Adipocyte (in vitro differentiated cells): ENCODE measurements at regions not wholly inside any gene's neighbourhood (a gene's known extent, or its start where the extent isn't known, plus 50 kb on each side); places are given as distances from the start of the nearest gene placed in this dataset.

ENCODE experiments used
- DNase-seq: peaks from one replicate; pipeline ENCODE4 v3.0.0-alpha.2; 2015; ENCODE audit warnings: low read depth
- H3K27me3 ChIP-seq: replicated peaks from 2 replicates; pipeline ENCODE4 v1.7.0; 2013; ENCODE audit warnings: mild to moderate bottlenecking, low read length, moderate library complexity; ENCODE audit not compliant: control insufficient read depth, insufficient read depth
- H3K36me3 ChIP-seq: 2 replicates; pipeline ENCODE4 v1.7.0; 2013; ENCODE audit warnings: low read length, mild to moderate bottlenecking, moderate library complexity; ENCODE audit not compliant: control insufficient read depth, insufficient read depth, severe bottlenecking
- H3K4me1 ChIP-seq: 2 replicates; pipeline ENCODE4 v1.7.0; 2013; ENCODE audit warnings: mild to moderate bottlenecking, low read length, moderate library complexity; ENCODE audit not compliant: control insufficient read depth, insufficient read depth
- H3K4me3 ChIP-seq: 2 replicates; pipeline ENCODE4 v1.7.0; 2013; ENCODE audit warnings: mild to moderate bottlenecking, low read length, moderate library complexity
- H3K9ac ChIP-seq: 2 replicates; pipeline ENCODE4 v1.7.0; 2013; ENCODE audit warnings: mild to moderate bottlenecking, low read length, moderate library complexity
- H3K9me3 ChIP-seq: 2 replicates; pipeline ENCODE4 v1.7.0; 2013; ENCODE audit warnings: mild to moderate bottlenecking, low read length, moderate library complexity; ENCODE audit not compliant: control insufficient read depth

GRCh38 chr16:22628994-22629393 lies 118.3 kb downstream of the NPIPB5 start:
- H3K27me3 ChIP-seq, result no peaks in the 10 kb centered on the region
- DNase-seq, result no peak
- H3K9me3 ChIP-seq, result peaks cover 6% of the 10 kb centered on the region
- no peak overlapping the region for H3K4me3 ChIP-seq
- H3K4me1 ChIP-seq, result no peaks in the 10 kb centered on the region
- H3K36me3 ChIP-seq, result no peaks in the 10 kb centered on the region
- H3K9ac ChIP-seq, result no peak overlapping the region

GRCh38 chr16:22630242-22630641 lies 119.6 kb downstream of the NPIPB5 start:
- Histone ChIP-seq H3K9ac (no peak overlapping the region), H3K4me1 (peaks cover 3% of the 10 kb centered on the region), H3K27me3 (no peaks in the 10 kb centered on the region), H3K36me3 (no peaks in the 10 kb centered on the region), H3K9me3 (peaks cover 6% of the 10 kb centered on the region), H3K4me3 (no peak overlapping the region)
- no peak for DNase-seq

DNA sequence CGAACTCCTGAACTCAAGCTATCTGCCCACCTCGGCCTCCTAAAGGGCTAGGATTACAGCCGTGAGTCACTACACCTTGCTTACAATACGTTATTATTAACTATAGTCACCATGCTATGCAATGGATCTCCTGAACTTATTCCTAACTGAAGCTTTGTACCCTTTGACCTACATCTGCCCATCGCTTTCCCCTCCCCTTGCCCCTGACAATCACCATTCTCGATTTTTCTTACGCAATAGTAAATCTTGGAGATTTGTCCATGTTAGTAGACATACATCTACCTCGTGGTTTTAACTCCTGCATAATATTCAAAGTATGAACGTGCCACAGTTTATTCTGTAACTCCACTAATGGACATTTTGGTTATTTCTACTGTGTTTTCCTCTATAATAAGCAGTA lies 120.6 kb downstream of the NPIPB5 start:
- Histone ChIP-seq H3K9ac (no peak overlapping the region), H3K27me3 (no peaks in the 10 kb centered on the region), H3K9me3 (no peaks in the 10 kb centered on the region), H3K36me3 (no peaks in the 10 kb centered on the region), H3K4me1 (peaks cover 7% of the 10 kb centered on the region), H3K4me3 (no peak overlapping the region)
- DNase-seq, result no peak

- Histone ChIP-seq H3K4me1 (peaks cover 10% of the 10 kb centered on the region), H3K36me3 (no peaks in the 10 kb centered on the region), H3K27me3 (no peaks in the 10 kb centered on the region), H3K4me3 (no peak overlapping the region), H3K9me3 (no peaks in the 10 kb centered on the region), H3K9ac (no peak overlapping the region)
- DNase-seq, result no peak
Measured at GRCh38 chr16:22632606-22633005, 121.9 kb downstream of the NPIPB5 start.

- H3K36me3 ChIP-seq, result no peaks in the 10 kb centered on the region
- no peak for DNase-seq
- H3K9ac ChIP-seq, result no peak overlapping the region
- H3K4me1 ChIP-seq, result peaks cover 17% of the 10 kb centered on the region
- no peaks in the 10 kb centered on the region for H3K27me3 ChIP-seq
- no peaks in the 10 kb centered on the region for H3K9me3 ChIP-seq
- no peak overlapping the region for H3K4me3 ChIP-seq
Measured at GRCh38 chr16:22633280-22633679, 122.6 kb downstream of the NPIPB5 start.

DNA sequence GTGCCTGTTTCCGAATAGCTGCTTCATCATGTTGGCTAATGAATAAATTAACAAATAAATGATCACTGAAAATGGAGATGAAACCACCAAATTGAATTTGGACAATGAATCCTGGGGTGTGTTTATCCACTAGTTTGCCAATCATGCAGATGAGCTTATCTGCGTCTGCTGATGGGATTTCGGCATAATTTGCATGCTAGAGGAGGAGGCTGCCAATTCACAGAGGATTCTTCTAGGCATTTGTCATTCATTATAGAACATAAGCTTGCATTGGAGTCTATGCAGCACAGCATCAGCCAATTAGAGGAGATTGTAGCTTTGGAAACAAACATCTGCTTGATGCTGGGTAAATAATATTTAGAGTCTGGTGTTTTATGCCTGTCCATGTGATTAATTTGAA lies 123.1 kb downstream of the NPIPB5 start:
- H3K4me1 ChIP-seq, result peaks cover 21% of the 10 kb centered on the region
- no peak overlapping the region for H3K9ac ChIP-seq
- no peak overlapping the region for H3K4me3 ChIP-seq
- no peak for DNase-seq
- H3K27me3 ChIP-seq, result no peaks in the 10 kb centered on the region
- no peaks in the 10 kb centered on the region for H3K9me3 ChIP-seq
- H3K36me3 ChIP-seq, result no peaks in the 10 kb centered on the region

DNA sequence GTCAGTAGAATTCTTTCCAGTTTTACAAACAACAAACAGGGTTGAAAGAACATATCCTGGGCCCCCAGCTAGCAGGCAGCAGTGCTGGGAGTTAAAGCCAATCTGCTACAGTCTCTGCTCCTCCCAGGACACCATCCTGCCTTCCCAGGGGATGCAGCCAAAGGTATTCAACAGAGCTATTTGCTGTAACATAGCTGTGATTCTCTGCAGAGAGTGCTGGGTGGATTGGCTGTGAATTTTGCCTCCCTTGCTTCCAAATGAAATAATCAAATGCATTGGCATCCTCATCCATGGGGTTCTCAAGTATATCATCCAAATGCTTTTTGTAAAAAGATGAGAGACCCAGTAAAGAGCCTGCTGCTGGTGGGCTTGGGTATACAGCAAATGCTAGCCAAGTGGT lies 124.3 kb downstream of the NPIPB5 start:
- no peaks in the 10 kb centered on the region for H3K36me3 ChIP-seq
- H3K27me3 ChIP-seq, result no peaks in the 10 kb centered on the region
- no peak for DNase-seq
- H3K4me3 ChIP-seq, result no peak overlapping the region
- peaks cover 26% of the 10 kb centered on the region for H3K4me1 ChIP-seq
- peaks cover 3% of the 10 kb centered on the region for H3K9me3 ChIP-seq
- H3K9ac ChIP-seq, result no peak overlapping the region

GRCh38 chr16:22635357-22635761 lies 124.7 kb downstream of the NPIPB5 start:
- DNase-seq, result no peak
- Histone ChIP-seq H3K9me3 (peaks cover 3% of the 10 kb centered on the region), H3K9ac (no peak overlapping the region), H3K27me3 (no peaks in the 10 kb centered on the region), H3K4me3 (no peak overlapping the region), H3K36me3 (no peaks in the 10 kb centered on the region), H3K4me1 (peaks cover 26% of the 10 kb centered on the region)

DNA sequence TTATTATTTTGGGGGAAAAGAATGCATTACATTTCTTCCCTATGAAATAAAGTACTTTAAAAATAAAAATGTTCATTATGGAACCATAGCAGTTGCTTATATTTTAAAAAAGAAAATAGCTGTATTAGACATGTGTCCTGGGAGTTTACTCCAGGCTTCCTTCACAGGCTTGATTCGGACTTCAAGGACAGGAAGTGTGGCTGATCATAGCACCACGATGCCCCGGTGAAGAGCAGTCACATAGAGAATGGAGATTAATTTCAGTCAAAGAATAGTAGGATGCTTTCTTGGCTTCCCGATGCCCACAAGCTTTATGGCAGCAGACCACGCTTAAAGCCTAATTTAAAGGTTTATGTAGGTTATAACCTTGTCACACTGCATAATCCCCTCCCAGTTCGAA lies 125.1 kb downstream of the NPIPB5 start:
- H3K9ac ChIP-seq, result no peak overlapping the region
- H3K4me1 ChIP-seq, result peaks cover 26% of the 10 kb centered on the region
- no peaks in the 10 kb centered on the region for H3K36me3 ChIP-seq
- DNase-seq, result no peak
- peaks cover 3% of the 10 kb centered on the region for H3K9me3 ChIP-seq
- H3K4me3 ChIP-seq, result no peak overlapping the region
- no peaks in the 10 kb centered on the region for H3K27me3 ChIP-seq

- Histone ChIP-seq H3K27me3 (peaks cover 14% of the 10 kb centered on the region), H3K4me1 (peaks cover 26% of the 10 kb centered on the region), H3K9ac (peak overlapping the region; percentile 24), H3K4me3 (no peak overlapping the region), H3K36me3 (no peaks in the 10 kb centered on the region), H3K9me3 (peaks cover 3% of the 10 kb centered on the region)
- DNase-seq, result no peak
Measured at GRCh38 chr16:22638393-22639206, 127.9 kb downstream of the NPIPB5 start.

GRCh38 chr16:22641131-22641628 lies 130.5 kb downstream of the NPIPB5 start:
- Histone ChIP-seq H3K9me3 (peaks cover 3% of the 10 kb centered on the region), H3K4me1 (peaks cover 19% of the 10 kb centered on the region), H3K4me3 (no peak overlapping the region), H3K27me3 (peaks cover 26% of the 10 kb centered on the region), H3K9ac (no peak overlapping the region), H3K36me3 (no peaks in the 10 kb centered on the region)
- peak; percentile 42 for DNase-seq
